Kidney (tissue), 13 donors: ENCODE measurements at regions not wholly inside any gene's neighbourhood (a gene's known extent, or its start where the extent isn't known, plus 50 kb on each side); places are given as distances from the start of the nearest gene placed in this dataset.

ENCODE experiments used
- DNase-seq, 5 donors: peaks; one replicate each; pipeline ENCODE4 v3.0.0-alpha.2; 2013 to 2020
- FAIRE-seq: peaks from 2 replicates; lab custom pipeline; 2012; peaks lifted over from hg19 to GRCh38; lab: Jason Lieb, UNC
- H3K27ac ChIP-seq, 2 donors: one replicate each; pipeline ENCODE4 v1.7.0; 2013; ENCODE audit warnings: low read depth in 2 of 2, low read length in 2 of 2, inconsistent platforms in 1 of 2
- H3K27me3 ChIP-seq: one replicate; pipeline ENCODE4 v1.7.1; 2013; ENCODE audit warnings: low read length, inconsistent platforms; ENCODE audit not compliant: control insufficient read depth, insufficient read depth
- H3K36me3 ChIP-seq, 3 donors: one replicate each; pipeline versions ENCODE4 v1.7.0 to v1.7.1; 2013; ENCODE audit warnings: low read length in 3 of 3, control low read depth in 1 of 3, inconsistent platforms in 1 of 3; ENCODE audit not compliant: insufficient read depth in 3 of 3, control insufficient read depth in 2 of 3
- H3K4me1 ChIP-seq, 3 donors: one replicate each; pipeline versions ENCODE4 v1.7.0 to v1.7.1; 2013; ENCODE audit warnings: low read length in 3 of 3, inconsistent platforms in 1 of 3, low read depth in 1 of 3; ENCODE audit not compliant: control insufficient read depth in 2 of 3, insufficient read depth in 2 of 3
- H3K4me3 ChIP-seq, 3 donors: one replicate each; pipeline versions ENCODE4 v1.7.0 to v1.8.1; 2013; ENCODE audit warnings: low read length in 3 of 3, control low read depth in 1 of 3, inconsistent platforms in 1 of 3
- H3K9ac ChIP-seq, 3 donors: one replicate each; pipeline versions ENCODE4 v1.7.0 to v1.7.1; 2013; ENCODE audit warnings: low read length in 3 of 3, control low read depth in 1 of 3, inconsistent platforms in 1 of 3
- H3K9me3 ChIP-seq, 3 donors: one replicate each; pipeline versions ENCODE4 v1.7.0 to v1.7.1; 2013; ENCODE audit warnings: low read length in 3 of 3, control low read depth in 1 of 3, inconsistent platforms in 1 of 3; ENCODE audit not compliant: control insufficient read depth in 2 of 3, insufficient read depth in 1 of 3
- CTCF ChIP-seq: IDR thresholded peaks from 3 replicates; pipeline ENCODE4 v1.5.1; 2012; ENCODE audit warnings: mild to moderate bottlenecking, moderate library complexity, borderline replicate concordance; ENCODE audit not compliant: insufficient read depth; ENCODE audit errors: extremely low read depth
- intact Hi-C: fragments of 100-400 bp; cut with DNase I; formaldehyde crosslinking; loops from one replicate; pipeline ENCODE4 v1.11.1; 2022
- donor health status: control.
- donor health status: control.
- donor health status: control.
- donor health status: control.
- donor health status: control.
- donor health status: DM: yes; HTN: yes; CAD: no.
- donor health status: Normal renal cell carcinoma (clear cell type).

- no peaks in the 10 kb centered on the region for H3K9me3 ChIP-seq
- intact Hi-C loops: no loop called here
- no peak for DNase-seq
- H3K27ac ChIP-seq: no peak overlapping the region
- no peak for TF ChIP-seq CTCF
- no peaks in the 10 kb centered on the region for H3K27me3 ChIP-seq
- no peaks in the 10 kb centered on the region for H3K4me1 ChIP-seq
- no peak overlapping the region for H3K4me3 ChIP-seq
- H3K36me3 ChIP-seq: no peaks in the 10 kb centered on the region
- H3K9ac ChIP-seq: no peak overlapping the region
- no peak for FAIRE-seq
Measured at GRCh38 chr2:151087377-151087776, 174.3 kb downstream of the RBM43 start.

- FAIRE-seq (no peak), DNase-seq (no peak)
- Histone ChIP-seq H3K36me3 (no peaks in the 10 kb centered on the region), H3K9ac (no peak overlapping the region), H3K4me3 (no peak overlapping the region), H3K27ac (no peak overlapping the region), H3K9me3 (no peaks in the 10 kb centered on the region), H3K27me3 (no peaks in the 10 kb centered on the region), H3K4me1 (no peaks in the 10 kb centered on the region)
- intact Hi-C loops: no loop called here
- no peak for TF ChIP-seq CTCF
Measured at GRCh38 chr2:151085181-151085611, 176.5 kb downstream of the RBM43 start.

GRCh38 chr2:151083856-151084795 lies 177.5 kb downstream of the RBM43 start:
- Histone ChIP-seq H3K9ac (no peak overlapping the region), H3K4me3 (no peak overlapping the region), H3K36me3 (no peaks in the 10 kb centered on the region), H3K27me3 (no peaks in the 10 kb centered on the region), H3K4me1 (no peaks in the 10 kb centered on the region), H3K9me3 (no peaks in the 10 kb centered on the region), H3K27ac (no peak overlapping the region)
- FAIRE-seq (no peak), DNase-seq (no peak)
- no peak for TF ChIP-seq CTCF
- intact Hi-C loops: no loop called here
